Smooth muscle cell (in vitro differentiated cells): ENCODE measurements at regions not wholly inside any gene's neighbourhood (a gene's known extent, or its start where the extent isn't known, plus 50 kb on each side); places are given as distances from the start of the nearest gene placed in this dataset.
"Not testable (repeated sequence)": the region's sequence is repeated elsewhere in the genome, so short reads cannot be mapped to it uniquely, and the experiment has no call there.

Experiments used
- DNase-seq: peaks from one replicate; lab custom pipeline; 2025; ENCODE audit not compliant: unreplicated experiment; lab: John Stamatoyannopoulos, UW
- H2AFZ ChIP-seq: fragments of 200-600 bp; sonication (generic); 2 replicates; pipeline ENCODE4 v1.6.0; 2016; ENCODE audit warnings: antibody characterized with exemption, low read depth, mild to moderate bottlenecking
- H3F3A ChIP-seq: fragments of 200-600 bp; sonication (generic); 2 replicates; pipeline ENCODE4 v1.6.0; 2017; ENCODE audit warnings: antibody characterized with exemption, low read depth
- H3K27ac ChIP-seq: fragments of 200-600 bp; sonication (generic); 2 replicates; pipeline ENCODE4 v1.5.1; 2016; ENCODE audit warnings: low read depth, mild to moderate bottlenecking
- H3K27me3 ChIP-seq: fragments of 200-600 bp; sonication (generic); 2 replicates; pipeline ENCODE4 v1.6.1; 2016; ENCODE audit warnings: low read depth, mild to moderate bottlenecking
- H3K36me3 ChIP-seq: fragments of 200-600 bp; sonication (generic); 2 replicates; pipeline ENCODE4 v1.5.1; 2016; ENCODE audit warnings: low read depth
- H3K4me1 ChIP-seq: fragments of 200-600 bp; sonication (generic); 2 replicates; pipeline ENCODE4 v1.5.1; 2016; ENCODE audit warnings: low read depth
- H3K4me2 ChIP-seq: fragments of 200-600 bp; sonication (generic); 2 replicates; pipeline ENCODE4 v1.6.0; 2016; ENCODE audit warnings: mild to moderate bottlenecking
- H3K4me3 ChIP-seq: fragments of 200-600 bp; sonication (generic); 2 replicates; pipeline ENCODE4 v1.5.1; 2016; ENCODE audit warnings: mild to moderate bottlenecking
- H3K79me2 ChIP-seq: fragments of 200-600 bp; sonication (generic); 2 replicates; pipeline ENCODE4 v1.6.0; 2016; ENCODE audit warnings: low read depth, mild to moderate bottlenecking
- H3K9ac ChIP-seq: fragments of 200-600 bp; sonication (generic); 2 replicates; pipeline ENCODE4 v1.6.0; 2016; ENCODE audit warnings: low read depth
- H3K9me3 ChIP-seq: fragments of 200-600 bp; sonication (generic); replicated peaks from 2 replicates; pipeline ENCODE4 v1.5.1; 2016; ENCODE audit warnings: low read depth
- H4K20me1 ChIP-seq: fragments of 200-600 bp; sonication (generic); 2 replicates; pipeline ENCODE4 v1.6.0; 2016; ENCODE audit warnings: low read depth
- CTCF ChIP-seq: fragments of 200-600 bp; sonication (generic); IDR thresholded peaks from 2 replicates; pipeline ENCODE4 v1.5.1; 2017; ENCODE audit warnings: borderline replicate concordance, mild to moderate bottlenecking, antibody characterized with exemption; ENCODE audit not compliant: insufficient read depth, poor library complexity, severe bottlenecking
- WGBS: methylation state at CpG from one replicate; pipeline ENCODE4 v1.1.7; 2016; ENCODE audit warnings: low lambda C conversion rate; 5-methylcytosine and 5-hydroxymethylcytosine counted together

GRCh38 chr13:111436446-111436845 is 116.0 kb downstream of the TEX29 start:
- H4K20me1 ChIP-seq, result no peaks in the 10 kb centered on the region
- H2AFZ ChIP-seq, result no peak overlapping the region
- WGBS, result 84% methylated on average over 11 of the region's 11 CpGs
- H3K27ac ChIP-seq, result no peak overlapping the region
- no peaks in the 10 kb centered on the region for H3K36me3 ChIP-seq
- H3F3A ChIP-seq, result no peaks in the 10 kb centered on the region
- no peak overlapping the region for H3K9ac ChIP-seq
- no peak for DNase-seq
- no peak overlapping the region for H3K4me3 ChIP-seq
- H3K4me1 ChIP-seq, result no peaks in the 10 kb centered on the region
- no peak for TF ChIP-seq CTCF
- H3K4me2 ChIP-seq, result no peak overlapping the region
- no peaks in the 10 kb centered on the region for H3K9me3 ChIP-seq
- peaks cover 3% of the 10 kb centered on the region for H3K27me3 ChIP-seq
- no peaks in the 10 kb centered on the region for H3K79me2 ChIP-seq

GRCh38 chr13:111437417-111437816 is 117.0 kb downstream of the TEX29 start:
- no peaks in the 10 kb centered on the region for H3K36me3 ChIP-seq
- no peak for DNase-seq
- H3K27ac ChIP-seq, result no peak overlapping the region
- H2AFZ ChIP-seq, result no peak overlapping the region
- H3K4me2 ChIP-seq, result no peak overlapping the region
- no peaks in the 10 kb centered on the region for H3K4me1 ChIP-seq
- no peaks in the 10 kb centered on the region for H3K9me3 ChIP-seq
- H3K9ac ChIP-seq, result no peak overlapping the region
- peaks cover 3% of the 10 kb centered on the region for H3K27me3 ChIP-seq
- WGBS, result 92% methylated on average over 11 of the region's 11 CpGs
- H4K20me1 ChIP-seq, result no peaks in the 10 kb centered on the region
- no peak overlapping the region for H3K4me3 ChIP-seq
- no peak for TF ChIP-seq CTCF
- no peaks in the 10 kb centered on the region for H3K79me2 ChIP-seq
- no peaks in the 10 kb centered on the region for H3F3A ChIP-seq

- H3F3A ChIP-seq, result no peaks in the 10 kb centered on the region
- no peak overlapping the region for H3K9ac ChIP-seq
- no peaks in the 10 kb centered on the region for H3K4me1 ChIP-seq
- no peaks in the 10 kb centered on the region for H3K9me3 ChIP-seq
- no peak overlapping the region for H3K4me3 ChIP-seq
- 92% methylated on average over 26 of the region's 26 CpGs for WGBS
- no peaks in the 10 kb centered on the region for H4K20me1 ChIP-seq
- no peak for TF ChIP-seq CTCF
- H3K79me2 ChIP-seq, result no peaks in the 10 kb centered on the region
- no peak overlapping the region for H2AFZ ChIP-seq
- DNase-seq, result no peak
- H3K4me2 ChIP-seq, result no peak overlapping the region
- H3K27ac ChIP-seq, result no peak overlapping the region
- no peaks in the 10 kb centered on the region for H3K36me3 ChIP-seq
- H3K27me3 ChIP-seq, result peaks cover 3% of the 10 kb centered on the region
Observed at GRCh38 chr13:111437856-111438547, 117.6 kb downstream of the TEX29 start.

- H3K9ac ChIP-seq, H3F3A ChIP-seq, H3K9me3 ChIP-seq, H3K27ac ChIP-seq, H3K36me3 ChIP-seq, H3K4me2 ChIP-seq, DNase-seq, H3K4me3 ChIP-seq, H3K27me3 ChIP-seq, H3K79me2 ChIP-seq, H4K20me1 ChIP-seq, H3K4me1 ChIP-seq, H2AFZ ChIP-seq: not testable (repeated sequence)
- TF ChIP-seq CTCF, result peak; percentile 28
- WGBS, result 88% methylated on average over 1 of the region's 1 CpG
Observed at GRCh38 chr13:111440492-111440891, 120.0 kb downstream of the TEX29 start.
